Ovary (tissue), 3 donors: ENCODE measurements at regions not wholly inside any gene's neighbourhood (a gene's known extent, or its start where the extent isn't known, plus 50 kb on each side); places are given as distances from the start of the nearest gene placed in this dataset.
"Not testable (repeated sequence)": the region's sequence is repeated elsewhere in the genome, so short reads cannot be mapped to it uniquely, and the experiment has no call there.

ENCODE experiments used
- CTCF ChIP-seq, 3 donors: fragments of 450-650 bp in 2 of 3; fragments of 200-600 bp in 1 of 3; IDR thresholded peaks; one replicate each; pipeline versions ENCODE4 v1.5.1 to v1.8.0; 2016 to 2022; ENCODE audit warnings: antibody characterized with exemption in 3 of 3, mild to moderate bottlenecking in 1 of 3
- EP300 ChIP-seq: sonication (generic); formaldehyde crosslinking; IDR thresholded peaks from one replicate; pipeline ENCODE4 v1.6.1; 2017; ENCODE audit warnings: antibody characterized with exemption
- donor health status: DM: no; HTN: no; CAD: no.

GRCh38 chr18:14415399-14415798 is 128.0 kb downstream of the POTEC start:
- TF ChIP-seq CTCF (IDR thresholded peaks at IDR 0.05); EP300: not testable (repeated sequence)
